Panc1 (cell line): ENCODE measurements at regions not wholly inside any gene's neighbourhood (a gene's known extent, or its start where the extent isn't known, plus 50 kb on each side); places are given as distances from the start of the nearest gene placed in this dataset.

Experiments
- POLR2AphosphoS5 ChIP-seq: IDR thresholded peaks from 2 replicates; pipeline ENCODE4 v1.6.1; 2012; ENCODE audit warnings: mild to moderate bottlenecking, low read depth, low read length, moderate library complexity
- TF ChIP-seq, protein P1 (sequence below): fragments of 450-650 bp; IDR thresholded peaks from 2 replicates; pipeline ENCODE4 v1.5.1; 2017; ENCODE audit warnings: mild to moderate bottlenecking
- TF ChIP-seq, protein P2 (sequence below), 2 experiments: IDR thresholded peaks; 2 replicates each; pipeline ENCODE4 v1.6.1; 2011 to 2012; ENCODE audit warnings: low read depth in 2 of 2, control low read depth in 1 of 2, low read length in 1 of 2, mild to moderate bottlenecking in 1 of 2, moderate library complexity in 1 of 2; ENCODE audit not compliant: insufficient read depth in 1 of 2

DNA sequence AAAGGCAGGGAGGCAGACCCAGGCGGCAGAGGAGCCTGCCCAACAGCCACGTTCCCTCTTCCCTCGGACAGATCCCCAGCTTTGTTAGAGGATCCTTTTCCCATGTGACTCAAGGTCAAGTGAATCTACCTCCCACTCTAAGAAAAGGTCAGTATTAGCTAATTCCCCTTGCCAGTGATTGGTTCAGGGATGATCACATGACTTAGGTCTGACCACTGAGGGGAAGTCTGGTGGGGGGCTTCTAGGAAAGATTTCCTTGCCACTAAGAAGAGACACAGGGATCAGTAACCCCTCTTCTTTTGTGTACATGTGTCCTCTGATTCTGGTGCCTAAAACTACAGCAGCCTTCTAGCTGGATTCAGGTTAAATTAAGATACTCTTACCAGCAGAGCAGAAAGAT is 266.3 kb upstream of the NSMCE3 start:
- TF ChIP-seq, protein P1, sequence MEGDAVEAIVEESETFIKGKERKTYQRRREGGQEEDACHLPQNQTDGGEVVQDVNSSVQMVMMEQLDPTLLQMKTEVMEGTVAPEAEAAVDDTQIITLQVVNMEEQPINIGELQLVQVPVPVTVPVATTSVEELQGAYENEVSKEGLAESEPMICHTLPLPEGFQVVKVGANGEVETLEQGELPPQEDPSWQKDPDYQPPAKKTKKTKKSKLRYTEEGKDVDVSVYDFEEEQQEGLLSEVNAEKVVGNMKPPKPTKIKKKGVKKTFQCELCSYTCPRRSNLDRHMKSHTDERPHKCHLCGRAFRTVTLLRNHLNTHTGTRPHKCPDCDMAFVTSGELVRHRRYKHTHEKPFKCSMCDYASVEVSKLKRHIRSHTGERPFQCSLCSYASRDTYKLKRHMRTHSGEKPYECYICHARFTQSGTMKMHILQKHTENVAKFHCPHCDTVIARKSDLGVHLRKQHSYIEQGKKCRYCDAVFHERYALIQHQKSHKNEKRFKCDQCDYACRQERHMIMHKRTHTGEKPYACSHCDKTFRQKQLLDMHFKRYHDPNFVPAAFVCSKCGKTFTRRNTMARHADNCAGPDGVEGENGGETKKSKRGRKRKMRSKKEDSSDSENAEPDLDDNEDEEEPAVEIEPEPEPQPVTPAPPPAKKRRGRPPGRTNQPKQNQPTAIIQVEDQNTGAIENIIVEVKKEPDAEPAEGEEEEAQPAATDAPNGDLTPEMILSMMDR: no peak
- TF ChIP-seq, protein P2, sequence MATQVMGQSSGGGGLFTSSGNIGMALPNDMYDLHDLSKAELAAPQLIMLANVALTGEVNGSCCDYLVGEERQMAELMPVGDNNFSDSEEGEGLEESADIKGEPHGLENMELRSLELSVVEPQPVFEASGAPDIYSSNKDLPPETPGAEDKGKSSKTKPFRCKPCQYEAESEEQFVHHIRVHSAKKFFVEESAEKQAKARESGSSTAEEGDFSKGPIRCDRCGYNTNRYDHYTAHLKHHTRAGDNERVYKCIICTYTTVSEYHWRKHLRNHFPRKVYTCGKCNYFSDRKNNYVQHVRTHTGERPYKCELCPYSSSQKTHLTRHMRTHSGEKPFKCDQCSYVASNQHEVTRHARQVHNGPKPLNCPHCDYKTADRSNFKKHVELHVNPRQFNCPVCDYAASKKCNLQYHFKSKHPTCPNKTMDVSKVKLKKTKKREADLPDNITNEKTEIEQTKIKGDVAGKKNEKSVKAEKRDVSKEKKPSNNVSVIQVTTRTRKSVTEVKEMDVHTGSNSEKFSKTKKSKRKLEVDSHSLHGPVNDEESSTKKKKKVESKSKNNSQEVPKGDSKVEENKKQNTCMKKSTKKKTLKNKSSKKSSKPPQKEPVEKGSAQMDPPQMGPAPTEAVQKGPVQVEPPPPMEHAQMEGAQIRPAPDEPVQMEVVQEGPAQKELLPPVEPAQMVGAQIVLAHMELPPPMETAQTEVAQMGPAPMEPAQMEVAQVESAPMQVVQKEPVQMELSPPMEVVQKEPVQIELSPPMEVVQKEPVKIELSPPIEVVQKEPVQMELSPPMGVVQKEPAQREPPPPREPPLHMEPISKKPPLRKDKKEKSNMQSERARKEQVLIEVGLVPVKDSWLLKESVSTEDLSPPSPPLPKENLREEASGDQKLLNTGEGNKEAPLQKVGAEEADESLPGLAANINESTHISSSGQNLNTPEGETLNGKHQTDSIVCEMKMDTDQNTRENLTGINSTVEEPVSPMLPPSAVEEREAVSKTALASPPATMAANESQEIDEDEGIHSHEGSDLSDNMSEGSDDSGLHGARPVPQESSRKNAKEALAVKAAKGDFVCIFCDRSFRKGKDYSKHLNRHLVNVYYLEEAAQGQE (IDR thresholded peaks at IDR 0.05; ENCODE audit: insufficient read depth in 1 of 2, low read depth in 2 of 2, low read length in 1 of 2): no peak
- no peak for TF ChIP-seq POLR2AphosphoS5
